ENCODE measurements at regions not wholly inside any gene's neighbourhood (a gene's known extent, or its start where the extent isn't known, plus 50 kb on each side); places are given as distances from the start of the nearest gene placed in this dataset.
"Not testable (repeated sequence)": the region's sequence is repeated elsewhere in the genome, so short reads cannot be mapped to it uniquely, and the experiment has no call there.

DNA sequence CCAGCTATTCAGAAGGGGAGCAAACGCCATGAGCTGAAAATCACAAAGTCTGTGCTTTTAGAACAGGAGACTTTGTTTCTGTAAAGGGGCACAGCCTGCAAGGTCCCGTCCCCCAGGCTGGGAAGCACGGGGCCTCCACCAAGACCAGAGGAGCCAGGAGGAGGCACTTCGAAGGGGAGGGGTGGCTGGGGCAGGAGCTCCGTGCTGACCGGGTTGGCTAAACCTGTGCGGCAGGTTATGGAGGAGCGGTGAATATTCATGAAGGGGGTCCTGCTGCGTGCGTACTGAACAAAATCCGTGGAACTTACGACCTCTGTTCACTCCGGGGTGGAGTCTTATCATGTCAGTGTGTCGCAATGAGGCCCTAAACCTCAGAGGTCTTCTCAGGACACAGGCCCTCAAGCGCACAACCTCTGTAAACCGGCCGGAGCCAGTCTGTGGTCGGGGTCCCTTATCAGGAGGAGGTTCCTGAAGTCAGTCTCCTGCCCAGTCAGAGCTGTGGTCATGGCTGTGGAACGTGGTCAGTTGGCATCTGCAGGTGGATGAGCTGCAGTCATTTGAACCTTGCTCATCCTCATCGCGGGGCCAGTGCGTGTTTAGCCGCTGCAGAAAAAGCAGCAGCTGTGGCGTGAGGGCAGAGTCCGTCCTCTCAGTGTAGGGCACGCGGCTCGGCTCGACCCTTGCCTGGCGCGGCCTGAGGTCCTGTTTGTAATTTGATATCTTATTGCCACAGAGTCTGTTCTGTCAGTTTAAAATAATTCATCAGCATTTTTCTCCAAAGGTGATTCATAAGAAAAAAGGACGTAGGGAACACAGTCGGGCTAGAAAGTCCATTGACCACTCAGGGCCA lies 5507.7 kb upstream of the TPTE start:
- H3K27ac ChIP-seq; H3K4me1 ChIP-seq; H3K4me3 ChIP-seq; H3K27me3 ChIP-seq; H3K36me3 ChIP-seq; DNase-seq; H3K9me3 ChIP-seq (replicated peaks): not testable (repeated sequence)

DNA sequence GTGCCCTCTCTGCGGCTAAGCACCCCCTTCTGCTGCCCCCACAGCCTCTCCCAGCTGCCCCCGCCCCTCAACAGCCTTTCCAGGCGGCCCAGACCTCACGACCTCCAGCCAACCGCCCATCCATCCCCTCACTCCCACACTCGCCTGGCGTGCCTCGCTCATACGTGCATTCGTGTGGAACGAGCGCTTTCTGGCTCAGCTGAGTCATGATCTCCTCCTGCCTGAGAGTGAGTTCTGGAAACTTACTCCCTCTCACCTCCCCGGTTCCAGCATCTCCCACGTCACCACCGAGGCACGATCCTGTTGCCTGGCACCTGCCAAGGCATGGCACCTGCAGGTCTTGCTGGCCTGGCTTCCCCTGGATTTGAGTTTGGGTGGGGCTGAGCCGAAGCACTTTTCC lies 5506.2 kb upstream of the TPTE start:
- not testable (repeated sequence) for H3K4me1 ChIP-seq; H3K9me3 ChIP-seq (replicated peaks); H3K4me3 ChIP-seq; H3K27ac ChIP-seq; H3K36me3 ChIP-seq; DNase-seq; H3K27me3 ChIP-seq

DNA sequence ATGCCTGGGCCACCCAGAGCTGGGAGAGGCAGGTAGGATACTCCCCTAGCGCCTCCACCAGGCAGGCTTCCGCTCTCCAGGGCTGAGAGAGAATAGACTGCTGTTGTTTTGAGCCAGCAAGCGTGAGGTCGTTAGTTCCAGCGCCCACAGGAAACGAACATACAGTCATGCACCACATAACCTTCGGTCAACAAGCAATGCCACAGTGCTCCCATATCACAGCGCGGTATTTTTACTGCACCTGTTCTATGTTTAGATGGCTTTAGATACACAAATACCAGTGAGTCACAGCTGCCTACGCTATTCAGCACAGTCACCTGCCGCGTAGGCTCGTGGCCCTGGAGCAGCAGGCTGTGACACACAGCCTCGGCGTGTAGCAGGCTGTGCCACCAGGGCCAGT lies 5502.3 kb upstream of the TPTE start:
- DNase-seq, H3K27ac ChIP-seq: not testable (repeated sequence)

DNA sequence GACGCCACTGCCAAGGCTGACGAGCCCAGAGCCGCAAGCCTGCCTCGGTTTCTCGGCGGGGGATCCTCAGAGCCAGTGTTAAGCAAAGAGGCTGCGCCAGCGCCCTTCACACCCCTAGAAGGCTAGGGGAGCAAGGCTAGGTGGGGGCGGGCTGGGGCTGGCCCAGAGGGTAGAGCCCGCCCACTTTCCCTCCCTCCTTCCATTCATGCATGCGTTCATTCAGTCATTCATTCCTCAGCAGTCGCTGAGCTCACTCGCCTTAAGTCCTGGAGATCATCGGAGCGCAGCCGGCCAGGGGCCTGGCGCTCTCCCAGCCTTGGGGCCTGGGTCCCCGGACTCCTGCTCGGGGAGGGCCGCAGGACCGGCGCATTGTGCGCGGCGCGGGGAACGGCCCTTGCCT lies 5499.6 kb upstream of the TPTE start:
- H3K4me1 ChIP-seq; H3K9me3 ChIP-seq (replicated peaks); H3K36me3 ChIP-seq; DNase-seq; H3K27ac ChIP-seq; H3K4me3 ChIP-seq; H3K27me3 ChIP-seq: not testable (repeated sequence)

More for the DNA sequence above, 5502.3 kb upstream of the TPTE start:
- not testable (repeated sequence) for H3K4me1 ChIP-seq; H3K4me3 ChIP-seq; H3K36me3 ChIP-seq; H3K27me3 ChIP-seq; H3K9me3 ChIP-seq (replicated peaks)

DNA sequence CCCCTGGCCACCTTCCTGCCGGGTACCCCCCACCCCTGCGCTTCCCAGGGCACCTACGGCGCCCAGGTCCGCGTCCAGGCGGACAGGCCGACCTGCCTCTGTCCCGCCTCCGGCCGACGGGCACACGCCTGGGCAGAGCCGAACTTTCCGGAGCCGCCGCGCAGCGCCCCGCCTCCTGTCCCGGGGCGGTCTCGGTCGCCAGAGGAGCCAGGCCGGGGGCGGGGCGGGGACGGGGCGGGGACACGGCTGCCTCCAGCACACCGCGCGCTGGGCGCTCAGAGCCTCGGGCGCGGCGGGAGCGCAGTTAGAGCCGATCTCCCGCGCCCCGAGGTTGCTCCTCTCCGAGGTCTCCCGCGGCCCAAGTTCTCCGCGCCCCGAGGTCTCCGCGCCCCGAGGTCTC lies 5499.1 kb upstream of the TPTE start:
- not testable (repeated sequence) for H3K36me3 ChIP-seq; H3K9me3 ChIP-seq (replicated peaks); H3K27ac ChIP-seq; H3K27me3 ChIP-seq; H3K4me1 ChIP-seq; DNase-seq; H3K4me3 ChIP-seq

DNA sequence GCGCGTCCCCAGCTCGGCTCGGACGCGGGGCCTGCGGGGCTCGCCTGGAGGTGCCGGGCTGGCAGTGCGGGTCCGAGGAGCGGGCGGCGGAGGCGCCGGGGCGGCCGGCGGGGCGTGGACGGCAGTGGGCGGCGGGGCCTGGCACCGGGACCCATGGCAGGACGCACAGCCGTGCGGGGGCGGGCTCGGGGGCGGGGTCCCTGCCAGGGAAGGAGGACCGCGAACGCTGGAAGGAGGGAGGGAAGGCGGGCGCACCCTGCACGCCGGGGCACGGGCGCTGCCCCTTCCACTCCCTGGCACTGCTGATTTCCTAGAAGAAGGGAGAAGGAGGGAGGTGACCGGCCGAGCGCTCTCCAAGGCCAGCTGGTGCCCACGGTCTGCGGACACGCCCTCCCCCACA lies 5498.6 kb upstream of the TPTE start:
- not testable (repeated sequence) for H3K9me3 ChIP-seq (replicated peaks); H3K27ac ChIP-seq; H3K27me3 ChIP-seq; H3K4me1 ChIP-seq; H3K36me3 ChIP-seq; H3K4me3 ChIP-seq; DNase-seq

DNA sequence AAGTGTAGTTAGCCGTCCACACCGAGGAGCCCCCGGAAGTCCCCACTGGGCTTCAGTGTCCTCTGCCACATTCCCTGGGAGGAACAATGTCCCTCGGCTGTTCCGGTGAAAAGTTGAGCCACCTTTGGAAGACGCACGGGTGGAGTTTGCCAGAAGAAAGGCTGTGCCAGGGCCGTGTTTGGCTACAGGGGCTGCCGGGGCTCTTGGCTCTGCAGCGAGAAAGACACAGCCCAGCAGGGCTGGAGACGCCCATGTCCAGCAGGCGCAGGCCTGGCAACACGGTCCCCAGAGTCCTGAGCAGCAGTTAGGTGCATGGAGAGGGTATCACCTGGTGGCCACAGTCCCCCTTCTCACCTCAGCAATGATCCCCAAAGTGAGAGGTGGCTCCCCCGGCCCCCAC lies 5486.2 kb upstream of the TPTE start:
- H3K27ac ChIP-seq; H3K27me3 ChIP-seq; H3K36me3 ChIP-seq; DNase-seq; H3K4me3 ChIP-seq; H3K4me1 ChIP-seq; H3K9me3 ChIP-seq (replicated peaks): not testable (repeated sequence)

DNA sequence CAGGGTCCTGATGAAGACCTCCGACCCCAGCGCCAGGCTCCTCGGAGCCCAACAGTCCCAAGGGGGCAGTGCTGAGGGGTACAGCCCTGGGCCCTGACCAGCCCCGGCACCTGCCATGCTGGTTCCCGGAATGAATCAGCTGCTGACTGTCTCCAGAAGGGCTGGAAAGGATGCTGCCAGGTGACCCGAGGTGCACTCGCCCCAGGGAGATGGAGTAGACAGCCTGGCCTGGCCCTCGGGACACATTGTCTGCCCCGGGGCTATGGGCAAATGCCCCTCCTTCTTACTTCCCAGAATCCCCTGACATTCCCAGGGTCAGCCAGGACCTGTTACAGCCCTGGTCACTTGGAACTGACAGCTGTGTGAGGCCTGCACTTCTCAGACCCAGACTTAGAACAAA lies 5485.8 kb upstream of the TPTE start:
- DNase-seq; H3K27me3 ChIP-seq; H3K27ac ChIP-seq; H3K4me3 ChIP-seq; H3K9me3 ChIP-seq (replicated peaks); H3K4me1 ChIP-seq; H3K36me3 ChIP-seq: not testable (repeated sequence)

DNA sequence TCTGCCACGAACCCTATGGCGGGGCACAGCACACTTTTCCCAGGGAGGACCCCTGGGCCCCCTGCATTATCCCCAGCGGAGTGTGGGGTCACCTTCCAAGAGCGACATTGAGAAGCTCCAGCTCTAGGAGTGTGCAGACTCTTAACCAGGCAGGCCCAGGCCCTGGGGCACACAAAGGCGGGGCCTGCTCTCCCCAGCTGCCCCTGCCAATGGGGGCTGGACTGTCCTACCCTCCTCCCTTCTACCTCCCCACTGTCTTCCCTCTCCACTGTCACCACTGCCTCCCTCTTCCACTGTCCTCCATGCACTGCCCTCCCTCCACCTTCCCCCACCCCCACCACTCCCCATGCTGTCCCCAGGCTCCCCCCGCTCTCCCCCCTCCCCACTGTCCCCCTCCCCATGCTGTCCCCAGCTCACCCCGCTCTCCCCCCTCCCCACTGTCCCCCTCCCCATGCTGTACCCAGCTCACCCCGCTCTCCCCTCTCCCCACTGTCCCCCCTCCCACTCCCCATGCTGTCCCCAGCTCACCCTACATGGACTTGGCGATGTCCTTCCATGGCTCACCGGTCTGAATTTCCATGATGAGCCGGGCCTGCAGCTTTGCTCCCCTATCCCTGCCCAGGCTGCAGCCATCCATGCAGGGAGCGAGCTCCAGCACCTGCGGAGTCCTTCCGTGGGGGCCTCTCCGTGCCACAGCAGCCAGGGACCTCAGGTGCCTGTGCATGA lies 5483.6 kb upstream of the TPTE start:
- H3K4me1 ChIP-seq; H3K27me3 ChIP-seq; H3K27ac ChIP-seq; H3K4me3 ChIP-seq; H3K9me3 ChIP-seq (replicated peaks); DNase-seq; H3K36me3 ChIP-seq: not testable (repeated sequence)

DNA sequence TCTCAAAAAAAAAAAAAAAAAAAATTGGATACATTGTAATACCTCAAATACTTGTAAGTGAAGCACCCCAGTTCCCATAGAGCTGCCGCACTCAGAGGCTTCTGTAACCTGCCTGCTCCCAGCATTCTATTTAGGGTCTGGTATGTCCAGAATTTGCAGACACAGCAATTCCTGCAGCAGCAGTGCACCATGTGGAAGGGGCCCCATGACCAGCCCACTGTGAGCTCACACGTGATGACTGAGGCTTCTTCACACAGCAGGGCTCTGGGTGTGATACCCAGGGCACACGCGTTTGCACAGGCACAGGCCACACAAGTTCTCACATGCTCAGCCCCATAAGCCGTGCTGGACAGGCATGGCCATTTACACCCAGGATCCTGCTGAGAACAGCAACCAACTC lies 5481.5 kb upstream of the TPTE start:
- not testable (repeated sequence) for H3K27me3 ChIP-seq; H3K36me3 ChIP-seq; H3K4me1 ChIP-seq; DNase-seq; H3K27ac ChIP-seq; H3K9me3 ChIP-seq (replicated peaks); H3K4me3 ChIP-seq

DNA sequence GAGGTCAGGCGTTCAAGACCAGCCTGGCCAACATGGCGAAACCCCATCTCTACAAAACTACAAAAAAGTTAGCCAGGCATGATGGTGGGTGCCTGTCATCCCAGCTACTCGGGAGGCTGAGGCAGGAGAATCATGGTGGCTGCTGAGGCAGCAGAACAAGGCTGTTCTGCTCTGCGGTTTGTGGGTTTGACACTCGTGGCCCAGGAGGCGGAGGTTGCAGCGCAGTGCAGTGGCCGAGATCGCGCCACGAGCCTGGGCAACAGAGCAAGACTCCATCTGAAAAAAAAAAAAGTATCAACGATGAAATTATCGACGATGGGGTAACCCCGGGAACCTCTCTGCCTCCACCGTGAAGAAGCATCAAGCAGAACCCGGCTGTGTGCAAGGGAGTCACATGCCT lies 5478.8 kb upstream of the TPTE start:
- not testable (repeated sequence) for DNase-seq; H3K27ac ChIP-seq; H3K36me3 ChIP-seq; H3K9me3 ChIP-seq (replicated peaks); H3K27me3 ChIP-seq; H3K4me1 ChIP-seq; H3K4me3 ChIP-seq

DNA sequence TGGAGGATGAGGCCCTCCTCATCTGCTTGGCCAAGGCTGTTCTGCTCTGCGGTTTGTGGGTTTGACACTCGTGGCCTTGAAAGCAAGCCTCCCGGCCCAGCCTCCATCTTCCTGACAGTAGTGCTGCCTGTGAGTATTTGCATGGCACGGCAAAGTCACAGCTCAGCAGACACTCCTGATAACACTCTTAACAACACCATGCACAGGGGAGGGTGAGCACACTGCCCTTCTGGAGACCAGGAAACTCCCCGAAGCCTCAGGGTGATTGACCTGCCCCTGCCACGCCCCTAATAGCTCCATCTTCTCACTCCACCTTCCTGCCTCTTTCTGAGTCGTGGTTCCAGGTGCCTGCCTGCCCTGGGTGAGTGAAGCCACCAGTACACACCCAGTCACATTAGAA lies 5476.6 kb upstream of the TPTE start:
- not testable (repeated sequence) for H3K36me3 ChIP-seq; H3K4me3 ChIP-seq; H3K27ac ChIP-seq; H3K4me1 ChIP-seq; H3K9me3 ChIP-seq (replicated peaks); H3K27me3 ChIP-seq; DNase-seq

DNA sequence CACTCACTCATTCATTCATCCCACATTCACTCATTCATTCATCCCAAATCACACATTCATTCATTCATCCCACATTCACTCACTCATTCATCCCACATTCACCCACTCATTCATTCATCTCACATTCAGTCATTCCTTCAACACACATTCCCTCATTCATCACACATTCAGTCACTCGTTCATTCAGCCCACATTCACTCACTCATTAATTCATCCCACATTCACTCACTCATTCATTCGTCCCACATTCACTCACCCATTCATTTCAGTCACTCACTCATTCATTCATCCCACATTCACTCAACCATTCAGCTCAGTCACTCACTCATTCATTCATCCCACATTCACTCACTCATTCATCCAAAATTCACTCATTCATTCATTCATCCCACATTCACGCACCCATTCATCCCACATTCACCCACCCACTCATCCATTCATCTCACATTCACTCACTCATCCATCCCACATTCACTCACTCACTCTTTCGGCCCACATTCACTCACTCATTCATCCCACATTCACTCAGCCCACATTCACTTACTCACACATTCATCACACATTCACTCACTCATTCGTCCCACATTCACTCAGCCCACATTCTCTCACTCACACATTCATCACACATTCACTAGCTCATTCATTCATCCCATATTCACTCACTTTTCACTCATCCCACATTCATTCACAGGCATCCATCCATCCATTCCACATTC lies 5469.9 kb upstream of the TPTE start:
- not testable (repeated sequence) for H3K27me3 ChIP-seq; DNase-seq; H3K9me3 ChIP-seq (replicated peaks)

DNA sequence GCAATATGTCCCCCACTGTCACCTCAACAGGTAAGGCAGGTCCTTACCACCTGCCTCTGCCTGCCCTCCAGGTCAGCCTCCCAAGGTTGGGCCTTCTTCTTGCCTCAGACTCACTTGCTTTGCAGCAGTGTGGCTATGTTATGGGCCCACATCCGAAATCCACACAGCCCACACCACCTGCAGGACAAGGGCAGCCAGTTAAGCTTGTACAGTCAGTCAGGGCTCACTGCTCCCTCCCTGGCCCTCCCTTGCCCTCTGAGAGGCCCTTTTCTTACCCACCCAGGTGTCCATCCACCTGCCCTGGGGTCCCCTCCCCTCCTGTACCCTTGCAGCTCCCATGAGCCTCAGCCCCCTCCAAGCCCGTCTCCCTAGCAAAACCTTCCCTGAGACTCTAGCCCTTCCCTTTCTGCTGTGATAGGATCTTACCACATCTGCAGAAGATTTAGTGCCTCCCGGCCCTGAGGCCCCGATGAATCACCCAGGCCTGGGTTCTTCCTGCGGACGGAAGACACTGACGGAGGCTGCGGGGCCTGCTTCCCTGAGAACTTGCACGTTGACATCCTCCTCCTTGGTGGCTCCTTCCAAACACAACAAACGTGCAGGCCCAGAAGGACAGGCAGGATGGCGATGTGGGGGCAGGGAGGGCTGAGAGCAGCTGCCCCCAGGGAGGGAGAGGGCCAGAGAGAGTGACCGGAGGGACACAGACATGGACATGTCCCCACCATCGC lies 5466.2 kb upstream of the TPTE start:
- H3K4me1 ChIP-seq; H3K36me3 ChIP-seq; DNase-seq; H3K4me3 ChIP-seq; H3K9me3 ChIP-seq (replicated peaks); H3K27ac ChIP-seq; H3K27me3 ChIP-seq: not testable (repeated sequence)

More for the DNA sequence above, 5469.9 kb upstream of the TPTE start:
- H3K4me3 ChIP-seq, H3K4me1 ChIP-seq, H3K36me3 ChIP-seq, H3K27ac ChIP-seq: not testable (repeated sequence)
